ENCODE measurements at regions not wholly inside any gene's neighbourhood (a gene's known extent, or its start where the extent isn't known, plus 50 kb on each side); places are given as distances from the start of the nearest gene placed in this dataset.

DNA sequence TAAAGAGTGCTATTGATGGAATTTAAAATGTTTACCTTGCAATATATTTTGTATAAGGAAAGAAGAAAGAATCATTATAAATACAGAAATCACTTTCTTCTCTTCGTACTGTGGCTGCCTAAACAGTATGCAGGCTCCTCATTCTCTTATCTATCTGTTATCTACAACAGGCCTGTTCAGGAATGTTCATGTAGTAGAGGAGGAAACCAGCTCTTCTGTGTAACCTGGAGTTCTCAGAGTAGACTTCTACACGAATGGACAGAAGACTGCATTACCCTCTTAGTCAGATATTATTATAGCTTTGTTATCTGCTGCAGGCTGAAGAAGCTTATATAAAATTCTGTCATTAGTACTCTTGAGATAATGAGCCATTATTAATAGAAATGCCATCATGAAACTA is 1225.9 kb upstream of the CNTN5 start:
- DNase-seq (ENCODE audit: extremely low read depth, low read depth) = no peak

DNA sequence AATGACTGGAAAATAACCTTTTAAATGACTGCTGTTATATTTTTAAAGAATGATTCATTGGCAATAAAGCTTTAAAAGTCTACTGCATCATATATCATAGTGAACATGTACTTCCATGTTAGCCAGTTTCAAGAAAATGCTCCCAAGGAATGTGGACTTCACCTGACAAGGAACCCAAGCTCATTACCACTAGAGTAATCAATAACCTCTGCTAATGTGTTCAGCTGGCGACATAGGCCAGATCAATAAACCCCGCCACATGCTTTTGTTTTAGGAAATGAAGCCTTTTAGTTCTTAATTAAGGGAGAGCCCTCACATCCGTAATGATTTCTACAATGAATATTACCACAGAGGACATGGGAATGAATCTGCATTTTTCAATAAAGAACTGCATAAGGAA is 1219.9 kb upstream of the CNTN5 start:
- DNase-seq (ENCODE audit: extremely low read depth, low read depth) = no peak

DNA sequence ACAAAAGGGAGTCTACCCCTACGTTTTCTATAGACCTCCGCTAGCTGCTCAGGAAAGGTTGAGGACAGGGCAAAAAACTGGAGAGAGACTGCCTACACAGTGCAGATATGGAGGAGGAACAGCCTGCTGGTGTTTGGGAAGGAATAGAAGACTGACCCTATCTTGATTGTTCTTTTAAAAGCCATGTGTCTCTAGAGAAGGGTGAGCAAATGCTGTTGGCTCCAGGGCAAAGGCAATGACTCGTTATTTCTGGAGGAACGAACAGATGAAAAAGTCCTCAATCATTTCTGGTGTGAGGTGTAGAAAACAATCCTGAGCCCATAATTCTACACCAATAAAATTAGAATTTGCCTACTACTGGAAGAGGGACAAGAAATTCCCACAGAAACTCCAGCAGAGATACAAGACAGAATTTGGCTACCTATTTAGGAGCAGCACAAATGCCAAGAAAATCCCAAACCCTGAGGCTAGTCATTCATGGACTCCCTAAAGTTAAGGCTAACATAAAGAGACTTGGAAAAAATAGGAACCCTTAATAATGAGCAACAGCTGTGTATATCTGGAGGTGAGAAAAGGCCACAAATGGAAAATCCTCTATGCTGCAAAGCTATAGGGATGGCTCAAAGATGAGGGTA is 1206.3 kb upstream of the CNTN5 start:
- DNase-seq (ENCODE audit: extremely low read depth, low read depth) = no peak

GRCh38 chr11:97815667-97816066 is 1205.1 kb upstream of the CNTN5 start:
- DNase-seq (ENCODE audit: extremely low read depth, low read depth) = no peak

- DNase-seq (ENCODE audit: extremely low read depth, low read depth) = no peak
Observed at GRCh38 chr11:97832451-97832850, 1188.3 kb upstream of the CNTN5 start.

DNA sequence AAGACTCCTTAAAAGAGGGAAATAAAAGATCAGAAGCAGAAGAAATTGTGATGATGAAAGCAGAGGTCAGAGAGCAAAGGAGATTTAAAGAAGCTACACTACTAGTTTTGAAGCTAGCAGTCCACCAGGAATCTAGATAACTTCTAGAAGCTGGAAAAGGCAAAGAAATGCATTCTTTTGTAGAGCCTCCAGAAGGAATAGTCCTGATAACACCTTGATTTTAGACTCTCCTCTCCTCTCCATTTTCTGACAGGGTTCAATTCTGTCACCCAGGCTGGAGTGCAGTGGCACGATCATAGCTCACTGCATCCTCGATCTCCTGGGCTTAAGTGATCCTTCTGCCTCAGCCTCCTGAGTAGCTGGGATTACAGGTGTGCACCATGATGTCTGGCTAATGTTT is 1187.3 kb upstream of the CNTN5 start:
- no peak for DNase-seq (ENCODE audit: extremely low read depth, low read depth)

DNA sequence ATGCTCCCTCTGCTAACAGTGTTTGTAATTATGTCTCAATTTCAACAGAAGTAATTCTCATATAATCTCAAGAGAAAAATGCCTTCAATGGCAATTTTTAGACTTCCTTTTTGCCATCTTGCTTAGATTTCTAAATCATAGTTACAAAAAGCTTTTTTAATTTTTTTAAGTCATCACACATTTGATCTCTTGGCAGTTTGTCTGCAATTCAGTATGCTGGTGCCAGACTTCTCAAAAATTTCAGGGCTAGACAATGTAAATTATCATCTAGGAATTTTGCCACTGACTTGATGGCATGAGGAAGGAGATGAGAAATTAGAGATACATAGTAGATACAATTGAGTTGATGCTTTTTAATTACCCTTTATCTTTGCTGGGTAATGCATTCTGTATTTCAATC is 1176.7 kb upstream of the CNTN5 start:
- DNase-seq (ENCODE audit: extremely low read depth, low read depth) = no peak

DNA sequence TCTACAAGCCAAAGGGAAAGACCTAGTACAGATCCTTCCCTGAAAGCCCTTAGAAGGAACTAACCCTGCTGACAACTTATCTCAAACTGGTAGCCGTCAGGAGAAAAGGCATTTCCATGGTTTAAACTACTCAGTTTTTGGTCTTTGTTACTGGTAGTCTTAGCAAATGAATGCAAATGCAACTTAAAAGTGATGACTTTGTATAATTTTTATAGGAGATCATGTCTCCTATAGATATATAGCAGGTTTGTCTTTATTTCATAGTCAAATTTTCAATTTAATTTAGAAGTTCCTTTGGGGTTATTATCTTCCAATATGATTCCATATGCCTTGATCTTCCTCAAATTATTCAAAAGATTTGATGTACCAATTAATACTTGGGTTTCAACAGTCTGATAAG is 1173.0 kb upstream of the CNTN5 start:
- DNase-seq (ENCODE audit: extremely low read depth, low read depth) = no peak

- no peak for DNase-seq (ENCODE audit: extremely low read depth, low read depth)
Observed at GRCh38 chr11:97850701-97851100, 1170.0 kb upstream of the CNTN5 start.

DNA sequence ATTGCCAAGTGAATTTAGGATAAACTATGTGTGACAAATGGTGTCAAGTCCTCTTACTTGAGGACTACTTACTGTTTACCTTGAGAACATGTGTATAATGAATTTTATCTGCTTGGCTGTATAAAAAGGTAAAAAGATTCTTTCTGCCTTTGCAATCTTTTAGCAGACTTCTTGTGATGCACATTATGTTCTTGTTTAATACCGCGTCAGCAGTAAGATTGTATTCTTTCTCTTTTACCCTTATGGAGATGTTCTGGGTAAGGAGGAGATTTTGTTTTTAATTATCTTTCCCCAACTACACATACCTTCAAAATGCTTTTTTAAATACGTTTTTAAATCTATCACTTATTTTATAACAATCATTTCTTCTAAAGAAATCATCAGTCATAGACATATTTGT is 1166.4 kb upstream of the CNTN5 start:
- no peak for DNase-seq (ENCODE audit: extremely low read depth, low read depth)

GRCh38 chr11:97854877-97855276 is 1165.9 kb upstream of the CNTN5 start:
- no peak for DNase-seq (ENCODE audit: extremely low read depth, low read depth)

DNA sequence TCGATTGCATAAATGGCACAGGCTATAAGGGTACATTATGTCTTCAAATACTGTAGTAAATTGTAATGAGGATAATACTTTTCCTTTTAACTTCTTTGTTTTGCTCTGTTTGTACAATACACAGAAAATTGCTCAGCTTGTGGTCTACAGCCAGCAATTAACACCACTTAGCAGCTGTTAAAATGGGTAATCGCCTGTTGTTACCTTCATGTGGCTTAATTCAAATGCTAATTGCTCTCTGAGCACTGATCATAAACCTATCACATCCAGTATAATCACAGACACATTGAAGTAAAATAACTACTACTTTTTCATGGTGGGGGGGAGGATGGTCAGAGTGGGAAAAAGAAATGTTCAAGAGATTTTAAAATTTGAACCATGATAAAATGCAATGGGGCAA is 1164.1 kb upstream of the CNTN5 start:
- no peak for DNase-seq (ENCODE audit: extremely low read depth, low read depth)

DNA sequence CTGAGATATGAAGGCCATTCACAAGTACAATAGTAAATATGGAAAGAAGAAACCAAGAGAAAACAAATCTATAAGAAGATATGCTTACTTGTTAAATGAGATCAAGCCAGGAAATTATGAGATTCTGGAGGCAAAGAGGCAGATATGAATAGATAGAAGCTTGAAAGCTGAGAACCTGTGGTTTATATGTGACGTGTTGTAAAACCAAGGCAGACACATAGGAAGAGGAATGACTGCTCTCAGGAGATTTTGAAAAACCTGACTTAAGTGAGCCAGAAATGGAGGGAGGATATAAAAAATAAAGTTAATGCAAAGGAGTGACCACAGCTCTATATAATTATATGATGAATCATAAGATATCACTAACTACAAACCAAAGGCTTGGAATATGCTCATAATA is 1160.5 kb upstream of the CNTN5 start:
- DNase-seq (ENCODE audit: extremely low read depth, low read depth) = no peak

GRCh38 chr11:97862021-97862420 is 1158.7 kb upstream of the CNTN5 start:
- no peak for DNase-seq (ENCODE audit: extremely low read depth, low read depth)

- no peak for DNase-seq (ENCODE audit: extremely low read depth, low read depth)
Observed at GRCh38 chr11:97865424-97866012, 1155.2 kb upstream of the CNTN5 start.

DNA sequence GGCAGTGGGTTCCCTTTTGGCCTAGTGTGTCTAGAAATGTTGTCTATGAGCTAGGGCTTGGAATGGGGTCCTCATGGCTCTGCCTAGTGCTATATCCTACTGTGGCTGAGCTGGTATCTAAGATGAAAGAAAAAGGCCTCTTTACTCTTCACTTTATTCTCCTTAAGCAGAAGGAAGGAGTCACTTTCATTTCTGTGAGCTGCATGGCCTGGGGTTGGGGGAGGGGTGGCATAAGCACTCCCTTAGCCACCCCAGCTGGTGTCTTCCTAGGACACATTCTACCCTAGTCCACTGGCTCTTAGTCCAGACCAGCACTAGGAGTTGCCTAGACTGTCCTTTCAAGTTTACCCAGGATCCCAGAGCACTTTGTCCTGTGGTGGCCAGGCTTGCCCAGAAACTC is 1148.9 kb upstream of the CNTN5 start:
- DNase-seq (ENCODE audit: extremely low read depth, low read depth) = no peak

DNA sequence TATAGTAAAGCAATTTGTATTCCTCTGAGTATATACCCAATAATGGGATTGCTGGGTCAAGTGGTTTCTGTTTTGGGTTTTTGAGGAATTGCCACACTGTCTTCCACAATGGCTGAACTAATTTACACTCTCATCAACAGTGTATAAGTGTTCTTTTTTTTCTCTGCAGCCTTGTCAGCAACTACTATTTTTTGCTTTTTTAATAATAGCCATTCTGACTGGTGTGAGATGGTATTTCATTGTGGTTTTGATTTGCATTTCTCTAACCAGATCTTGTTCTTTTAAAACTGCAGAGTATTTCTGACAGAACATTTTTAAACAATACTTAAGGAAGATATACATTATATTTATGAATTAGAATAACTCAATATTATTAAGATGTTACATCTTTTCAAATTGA is 1140.5 kb upstream of the CNTN5 start:
- no peak for DNase-seq (ENCODE audit: extremely low read depth, low read depth)

DNA sequence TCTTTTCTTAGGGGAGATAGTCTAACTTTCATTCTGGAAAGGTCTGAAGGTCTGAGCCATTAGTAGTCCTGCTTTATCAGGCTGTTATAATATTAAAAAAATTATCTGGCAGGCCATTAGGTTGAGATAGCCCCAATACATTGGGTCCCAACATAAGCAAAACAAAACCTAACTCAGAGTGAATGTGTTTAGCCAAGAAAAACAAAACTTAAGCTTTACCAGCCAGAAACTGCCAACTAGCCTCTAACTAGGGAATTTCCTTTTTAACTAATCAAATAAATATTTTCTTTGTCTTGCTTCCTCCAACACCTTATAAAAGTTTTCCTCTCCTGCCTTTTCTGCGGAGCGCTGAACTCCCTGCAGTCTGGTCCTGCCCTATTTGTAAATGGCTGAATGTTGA is 1137.7 kb upstream of the CNTN5 start:
- DNase-seq (ENCODE audit: extremely low read depth, low read depth) = no peak

DNA sequence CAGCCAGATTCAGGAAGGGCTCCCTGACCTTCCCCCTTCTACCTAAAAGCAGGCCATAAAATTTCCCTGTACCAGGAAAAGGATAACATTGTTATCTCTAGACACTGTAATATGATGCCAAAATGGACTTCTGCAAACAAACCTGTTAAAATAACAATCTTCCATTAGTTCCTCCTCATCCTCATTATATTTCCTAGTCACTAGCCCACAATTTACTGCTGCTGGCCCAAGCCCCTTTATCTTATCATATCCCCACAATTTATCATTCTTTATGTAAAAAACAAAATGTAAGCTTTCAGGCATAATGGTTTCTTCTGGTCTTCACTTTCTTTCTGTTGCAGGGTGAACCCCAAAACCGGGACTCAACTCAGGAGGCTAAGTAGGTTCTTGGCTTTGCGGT is 1132.1 kb upstream of the CNTN5 start:
- no peak for DNase-seq (ENCODE audit: extremely low read depth, low read depth)

- no peak for DNase-seq (ENCODE audit: extremely low read depth, low read depth)
Observed at GRCh38 chr11:97890466-97890865, 1130.3 kb upstream of the CNTN5 start.

DNA sequence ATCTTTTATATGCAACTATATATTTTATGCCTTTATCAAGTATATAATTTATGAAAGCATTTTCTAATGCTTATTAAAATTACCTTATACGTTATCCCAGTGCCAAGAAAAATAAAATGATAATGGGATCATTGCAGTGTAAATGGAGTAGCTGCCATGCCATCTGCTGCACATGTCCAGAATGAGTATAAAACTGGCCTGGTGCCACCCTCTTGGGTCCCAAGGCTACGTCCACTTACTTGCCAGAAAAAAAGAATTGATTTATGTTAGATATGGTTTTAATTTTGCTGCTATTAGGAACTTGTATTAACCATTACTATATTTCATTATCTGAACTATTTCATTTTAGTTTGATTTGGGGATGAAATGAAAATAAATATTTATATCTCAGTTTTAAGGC is 1127.1 kb upstream of the CNTN5 start:
- no peak for DNase-seq (ENCODE audit: extremely low read depth, low read depth)

DNA sequence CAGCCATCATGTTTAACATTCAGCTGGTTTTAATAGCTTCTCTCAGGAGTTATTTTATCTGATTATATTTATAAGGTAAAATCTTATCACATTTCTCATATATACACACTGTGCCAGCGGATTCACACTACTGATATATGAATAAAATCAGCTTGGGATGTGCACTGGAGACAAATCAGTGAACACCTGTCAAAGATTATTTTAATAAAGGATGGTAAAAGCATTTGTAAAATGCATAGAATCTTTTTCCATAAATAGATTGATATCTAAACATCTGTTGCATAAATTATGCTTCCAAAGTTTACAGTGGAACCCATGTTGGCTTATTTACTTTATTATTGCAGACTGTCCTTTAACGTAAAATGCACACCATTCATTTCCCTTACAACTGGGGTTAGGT is 1125.8 kb upstream of the CNTN5 start:
- DNase-seq (ENCODE audit: extremely low read depth, low read depth) = no peak

DNA sequence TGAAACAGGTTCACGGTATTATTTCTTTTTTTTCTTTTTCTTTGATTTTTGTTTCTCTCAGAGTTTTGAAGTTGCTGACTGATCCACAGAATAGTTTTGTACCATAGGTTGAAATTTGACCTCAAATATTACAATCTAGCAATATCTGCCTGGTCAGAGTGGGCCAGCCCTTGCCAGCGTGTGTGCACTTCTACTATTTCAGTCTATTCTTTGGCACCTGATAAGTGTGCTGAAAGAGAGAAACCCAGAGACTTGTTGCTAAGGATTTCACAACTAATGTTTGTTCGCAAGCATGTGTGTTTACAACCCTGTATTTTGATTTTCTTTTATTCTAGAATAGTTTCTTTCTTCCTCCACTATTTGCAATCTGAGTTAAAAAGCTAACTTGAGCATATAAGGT is 1125.2 kb upstream of the CNTN5 start:
- no peak for DNase-seq (ENCODE audit: extremely low read depth, low read depth)

Measured in NCI-H460 (cell line).